ENCODE measurements at regions not wholly inside any gene's neighbourhood (a gene's known extent, or its start where the extent isn't known, plus 50 kb on each side); places are given as distances from the start of the nearest gene placed in this dataset.

DNA sequence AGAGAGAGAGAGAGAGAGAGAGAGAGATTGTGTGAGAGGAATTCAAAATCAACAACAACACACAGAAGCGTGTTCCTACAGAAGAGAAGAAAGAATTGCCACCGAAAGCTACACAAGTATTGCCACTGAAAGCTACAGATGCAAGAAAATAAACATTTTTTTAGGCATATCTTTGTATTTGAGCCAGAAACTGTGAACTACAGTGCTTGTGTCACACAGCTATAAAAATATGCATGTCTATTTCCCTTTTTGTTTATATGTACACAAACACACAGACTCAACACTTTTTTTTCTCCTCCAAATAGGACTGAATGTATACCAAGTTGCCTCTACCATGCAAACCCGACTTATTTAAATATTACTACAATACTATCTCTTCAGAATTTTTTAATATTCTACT is 290.4 kb downstream of the SLITRK5 start (continued):
- TF ChIP-seq, protein P1, sequence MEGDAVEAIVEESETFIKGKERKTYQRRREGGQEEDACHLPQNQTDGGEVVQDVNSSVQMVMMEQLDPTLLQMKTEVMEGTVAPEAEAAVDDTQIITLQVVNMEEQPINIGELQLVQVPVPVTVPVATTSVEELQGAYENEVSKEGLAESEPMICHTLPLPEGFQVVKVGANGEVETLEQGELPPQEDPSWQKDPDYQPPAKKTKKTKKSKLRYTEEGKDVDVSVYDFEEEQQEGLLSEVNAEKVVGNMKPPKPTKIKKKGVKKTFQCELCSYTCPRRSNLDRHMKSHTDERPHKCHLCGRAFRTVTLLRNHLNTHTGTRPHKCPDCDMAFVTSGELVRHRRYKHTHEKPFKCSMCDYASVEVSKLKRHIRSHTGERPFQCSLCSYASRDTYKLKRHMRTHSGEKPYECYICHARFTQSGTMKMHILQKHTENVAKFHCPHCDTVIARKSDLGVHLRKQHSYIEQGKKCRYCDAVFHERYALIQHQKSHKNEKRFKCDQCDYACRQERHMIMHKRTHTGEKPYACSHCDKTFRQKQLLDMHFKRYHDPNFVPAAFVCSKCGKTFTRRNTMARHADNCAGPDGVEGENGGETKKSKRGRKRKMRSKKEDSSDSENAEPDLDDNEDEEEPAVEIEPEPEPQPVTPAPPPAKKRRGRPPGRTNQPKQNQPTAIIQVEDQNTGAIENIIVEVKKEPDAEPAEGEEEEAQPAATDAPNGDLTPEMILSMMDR (IDR thresholded peaks at IDR 0.05; ENCODE audit: low read depth, low read length, missing input control), result no peak

DNA sequence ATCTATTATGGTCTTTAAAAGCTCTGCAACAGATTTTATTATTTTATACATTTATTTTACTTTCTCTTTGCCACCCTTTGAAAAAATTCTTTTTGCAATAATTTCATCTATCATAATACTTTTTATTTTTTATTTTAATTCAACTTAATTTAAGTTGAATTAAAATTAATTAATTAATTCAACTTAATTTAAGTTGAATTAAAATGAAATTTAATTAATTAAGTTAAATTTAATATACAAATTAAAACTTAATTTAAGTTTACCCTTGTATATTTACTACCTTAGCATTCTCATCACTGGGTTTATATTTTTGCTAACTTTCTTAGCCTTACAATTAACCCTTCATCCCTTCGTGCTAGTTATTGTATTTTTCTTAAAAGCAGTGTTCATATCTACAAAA is 301.4 kb downstream of the SLITRK5 start:
- no peak for DNase-seq (ENCODE audit: low spot score)
- Histone ChIP-seq H3K36me3 (ENCODE audit: control insufficient read depth in 4 of 4, insufficient read depth in 3 of 4, low read depth in 1 of 4, low read length in 3 of 4) (no peaks in the 10 kb centered on the region), H3K27ac (ENCODE audit: low read depth in 1 of 2, low read length in 2 of 2) (no peak overlapping the region), H3K4me1 (ENCODE audit: control insufficient read depth in 4 of 4, insufficient read depth in 4 of 4, low read length in 3 of 4) (no peaks in the 10 kb centered on the region), H3K9me3 (ENCODE audit: control insufficient read depth in 4 of 4, low read length in 3 of 4) (no peaks in the 10 kb centered on the region), H3K9ac (ENCODE audit: low read depth in 1 of 2, low read length in 2 of 2) (no peak overlapping the region), H3K4me3 (ENCODE audit: low read depth in 1 of 3, low read length in 3 of 3) (no peak overlapping the region), H3K27me3 (ENCODE audit: control insufficient read depth in 4 of 4, insufficient read depth in 4 of 4, low read length in 3 of 4) (no peaks in the 10 kb centered on the region)
- WGBS, result 58% methylated on average over 1 of the region's 1 CpG
- TF ChIP-seq, protein P2, sequence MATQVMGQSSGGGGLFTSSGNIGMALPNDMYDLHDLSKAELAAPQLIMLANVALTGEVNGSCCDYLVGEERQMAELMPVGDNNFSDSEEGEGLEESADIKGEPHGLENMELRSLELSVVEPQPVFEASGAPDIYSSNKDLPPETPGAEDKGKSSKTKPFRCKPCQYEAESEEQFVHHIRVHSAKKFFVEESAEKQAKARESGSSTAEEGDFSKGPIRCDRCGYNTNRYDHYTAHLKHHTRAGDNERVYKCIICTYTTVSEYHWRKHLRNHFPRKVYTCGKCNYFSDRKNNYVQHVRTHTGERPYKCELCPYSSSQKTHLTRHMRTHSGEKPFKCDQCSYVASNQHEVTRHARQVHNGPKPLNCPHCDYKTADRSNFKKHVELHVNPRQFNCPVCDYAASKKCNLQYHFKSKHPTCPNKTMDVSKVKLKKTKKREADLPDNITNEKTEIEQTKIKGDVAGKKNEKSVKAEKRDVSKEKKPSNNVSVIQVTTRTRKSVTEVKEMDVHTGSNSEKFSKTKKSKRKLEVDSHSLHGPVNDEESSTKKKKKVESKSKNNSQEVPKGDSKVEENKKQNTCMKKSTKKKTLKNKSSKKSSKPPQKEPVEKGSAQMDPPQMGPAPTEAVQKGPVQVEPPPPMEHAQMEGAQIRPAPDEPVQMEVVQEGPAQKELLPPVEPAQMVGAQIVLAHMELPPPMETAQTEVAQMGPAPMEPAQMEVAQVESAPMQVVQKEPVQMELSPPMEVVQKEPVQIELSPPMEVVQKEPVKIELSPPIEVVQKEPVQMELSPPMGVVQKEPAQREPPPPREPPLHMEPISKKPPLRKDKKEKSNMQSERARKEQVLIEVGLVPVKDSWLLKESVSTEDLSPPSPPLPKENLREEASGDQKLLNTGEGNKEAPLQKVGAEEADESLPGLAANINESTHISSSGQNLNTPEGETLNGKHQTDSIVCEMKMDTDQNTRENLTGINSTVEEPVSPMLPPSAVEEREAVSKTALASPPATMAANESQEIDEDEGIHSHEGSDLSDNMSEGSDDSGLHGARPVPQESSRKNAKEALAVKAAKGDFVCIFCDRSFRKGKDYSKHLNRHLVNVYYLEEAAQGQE (IDR thresholded peaks at IDR 0.05), result no peak
- no peak for TF ChIP-seq YY1 (IDR thresholded peaks at IDR 0.05)
- TF ChIP-seq, protein P3, sequence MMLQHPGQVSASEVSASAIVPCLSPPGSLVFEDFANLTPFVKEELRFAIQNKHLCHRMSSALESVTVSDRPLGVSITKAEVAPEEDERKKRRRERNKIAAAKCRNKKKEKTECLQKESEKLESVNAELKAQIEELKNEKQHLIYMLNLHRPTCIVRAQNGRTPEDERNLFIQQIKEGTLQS (IDR thresholded peaks at IDR 0.05), result no peak
- TF ChIP-seq FOXA2 (IDR thresholded peaks at IDR 0.05), result no peak
- TF ChIP-seq RAD21 (IDR thresholded peaks at IDR 0.05), result no peak
- no peak for TF ChIP-seq NR2F2 (IDR thresholded peaks at IDR 0.05)
- TF ChIP-seq, protein P4, sequence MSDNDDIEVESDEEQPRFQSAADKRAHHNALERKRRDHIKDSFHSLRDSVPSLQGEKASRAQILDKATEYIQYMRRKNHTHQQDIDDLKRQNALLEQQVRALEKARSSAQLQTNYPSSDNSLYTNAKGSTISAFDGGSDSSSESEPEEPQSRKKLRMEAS (IDR thresholded peaks at IDR 0.05), result no peak
- TF ChIP-seq, protein P1 (IDR thresholded peaks at IDR 0.05; ENCODE audit: low read depth, low read length, missing input control), result no peak
- TF ChIP-seq JUND (IDR thresholded peaks at IDR 0.05), result no peak

DNA sequence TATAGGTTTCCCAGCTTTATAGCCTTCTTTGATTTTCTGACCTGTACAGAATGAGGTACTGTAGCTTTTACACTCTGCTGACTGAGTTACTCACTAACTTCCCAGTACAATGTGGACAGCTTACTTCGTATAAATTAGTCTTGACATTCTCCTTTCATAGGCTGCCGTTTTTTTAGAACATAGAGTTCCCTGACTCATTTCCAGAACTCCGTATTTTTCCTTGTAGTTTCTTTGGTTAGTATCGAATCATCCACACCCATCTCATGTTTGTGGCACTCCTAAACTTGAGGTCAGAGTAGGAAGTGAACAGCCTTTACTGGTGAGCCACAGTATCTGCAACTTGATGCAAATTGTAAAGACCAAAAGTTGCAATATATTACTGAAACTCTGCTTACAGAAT is 303.9 kb downstream of the SLITRK5 start:
- Histone ChIP-seq H3K9ac (ENCODE audit: low read depth in 1 of 2, low read length in 2 of 2) (no peak overlapping the region), H3K4me1 (ENCODE audit: control insufficient read depth in 4 of 4, insufficient read depth in 4 of 4, low read length in 3 of 4) (no peaks in the 10 kb centered on the region), H3K4me3 (ENCODE audit: low read depth in 1 of 3, low read length in 3 of 3) (no peak overlapping the region), H3K9me3 (ENCODE audit: control insufficient read depth in 4 of 4, low read length in 3 of 4) (no peaks in the 10 kb centered on the region), H3K27ac (ENCODE audit: low read depth in 1 of 2, low read length in 2 of 2) (no peak overlapping the region), H3K27me3 (ENCODE audit: control insufficient read depth in 4 of 4, insufficient read depth in 4 of 4, low read length in 3 of 4) (no peaks in the 10 kb centered on the region), H3K36me3 (ENCODE audit: control insufficient read depth in 4 of 4, insufficient read depth in 3 of 4, low read depth in 1 of 4, low read length in 3 of 4) (no peaks in the 10 kb centered on the region)
- DNase-seq (ENCODE audit: low spot score), result no peak
- 74% methylated on average over 4 of the region's 4 CpGs for WGBS
- TF ChIP-seq FOXA2 (IDR thresholded peaks at IDR 0.05), result no peak
- no peak for TF ChIP-seq HNF4A (conservative IDR thresholded peaks at IDR 0.05)
- TF ChIP-seq, protein P4 (IDR thresholded peaks at IDR 0.05), result no peak
- no peak for TF ChIP-seq FOXA1 (IDR thresholded peaks at IDR 0.05)
- no peak for TF ChIP-seq GABPA (IDR thresholded peaks at IDR 0.05 in 1 of 2, conservative IDR thresholded peaks at IDR 0.05 in 1 of 2)
- TF ChIP-seq JUND (IDR thresholded peaks at IDR 0.05), result no peak
- TF ChIP-seq, protein P5, sequence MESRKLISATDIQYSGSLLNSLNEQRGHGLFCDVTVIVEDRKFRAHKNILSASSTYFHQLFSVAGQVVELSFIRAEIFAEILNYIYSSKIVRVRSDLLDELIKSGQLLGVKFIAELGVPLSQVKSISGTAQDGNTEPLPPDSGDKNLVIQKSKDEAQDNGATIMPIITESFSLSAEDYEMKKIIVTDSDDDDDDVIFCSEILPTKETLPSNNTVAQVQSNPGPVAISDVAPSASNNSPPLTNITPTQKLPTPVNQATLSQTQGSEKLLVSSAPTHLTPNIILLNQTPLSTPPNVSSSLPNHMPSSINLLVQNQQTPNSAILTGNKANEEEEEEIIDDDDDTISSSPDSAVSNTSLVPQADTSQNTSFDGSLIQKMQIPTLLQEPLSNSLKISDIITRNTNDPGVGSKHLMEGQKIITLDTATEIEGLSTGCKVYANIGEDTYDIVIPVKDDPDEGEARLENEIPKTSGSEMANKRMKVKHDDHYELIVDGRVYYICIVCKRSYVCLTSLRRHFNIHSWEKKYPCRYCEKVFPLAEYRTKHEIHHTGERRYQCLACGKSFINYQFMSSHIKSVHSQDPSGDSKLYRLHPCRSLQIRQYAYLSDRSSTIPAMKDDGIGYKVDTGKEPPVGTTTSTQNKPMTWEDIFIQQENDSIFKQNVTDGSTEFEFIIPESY (IDR thresholded peaks at IDR 0.05), result no peak
- TF ChIP-seq, protein P1 (IDR thresholded peaks at IDR 0.05; ENCODE audit: low read depth, low read length, missing input control), result no peak
- TF ChIP-seq, protein P3 (IDR thresholded peaks at IDR 0.05), result no peak
- TF ChIP-seq RAD21 (IDR thresholded peaks at IDR 0.05), result no peak
- no peak for TF ChIP-seq HNF4G (IDR thresholded peaks at IDR 0.05)

All from liver (tissue), 8 donors.